ENCODE measurements at regions not wholly inside any gene's neighbourhood (a gene's known extent, or its start where the extent isn't known, plus 50 kb on each side); places are given as distances from the start of the nearest gene placed in this dataset.

DNA sequence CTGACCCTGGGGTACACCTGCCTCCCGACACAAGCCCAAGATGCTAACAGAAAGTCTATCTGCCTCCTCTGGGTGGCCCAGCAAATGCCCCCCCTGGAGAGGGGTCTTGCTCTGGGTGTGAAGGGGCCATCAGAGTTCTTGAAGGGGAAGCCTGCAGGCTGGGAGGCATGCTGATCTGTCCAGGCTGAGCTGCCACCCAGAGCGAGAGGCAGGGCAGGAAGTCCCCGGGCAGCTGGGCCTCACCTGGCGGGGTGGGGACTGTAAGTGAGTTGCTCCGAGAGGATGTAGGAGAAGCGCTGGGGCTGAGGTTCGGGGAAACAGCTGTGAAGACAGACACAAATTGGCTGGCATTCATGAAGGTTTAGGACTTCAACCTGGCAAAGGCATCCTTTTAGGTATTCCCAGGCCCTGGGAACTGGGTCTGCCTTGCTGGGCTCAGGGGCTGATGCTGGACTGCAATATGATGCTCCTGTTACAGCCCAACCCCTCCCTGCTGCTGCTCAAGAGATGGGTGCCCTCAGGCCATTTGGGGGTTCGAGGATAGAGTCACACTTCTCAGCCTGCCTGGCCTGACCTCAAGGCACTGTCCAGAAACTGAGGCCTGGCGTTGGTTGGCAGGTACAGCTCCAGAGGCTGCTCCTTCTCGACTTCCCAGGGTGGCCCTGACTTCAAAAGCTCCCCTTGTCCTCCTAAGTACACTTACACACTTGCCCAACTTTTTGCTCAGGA, 60.2 kb upstream of the LYVE1 start (continued):
- TF ChIP-seq, protein P1, sequence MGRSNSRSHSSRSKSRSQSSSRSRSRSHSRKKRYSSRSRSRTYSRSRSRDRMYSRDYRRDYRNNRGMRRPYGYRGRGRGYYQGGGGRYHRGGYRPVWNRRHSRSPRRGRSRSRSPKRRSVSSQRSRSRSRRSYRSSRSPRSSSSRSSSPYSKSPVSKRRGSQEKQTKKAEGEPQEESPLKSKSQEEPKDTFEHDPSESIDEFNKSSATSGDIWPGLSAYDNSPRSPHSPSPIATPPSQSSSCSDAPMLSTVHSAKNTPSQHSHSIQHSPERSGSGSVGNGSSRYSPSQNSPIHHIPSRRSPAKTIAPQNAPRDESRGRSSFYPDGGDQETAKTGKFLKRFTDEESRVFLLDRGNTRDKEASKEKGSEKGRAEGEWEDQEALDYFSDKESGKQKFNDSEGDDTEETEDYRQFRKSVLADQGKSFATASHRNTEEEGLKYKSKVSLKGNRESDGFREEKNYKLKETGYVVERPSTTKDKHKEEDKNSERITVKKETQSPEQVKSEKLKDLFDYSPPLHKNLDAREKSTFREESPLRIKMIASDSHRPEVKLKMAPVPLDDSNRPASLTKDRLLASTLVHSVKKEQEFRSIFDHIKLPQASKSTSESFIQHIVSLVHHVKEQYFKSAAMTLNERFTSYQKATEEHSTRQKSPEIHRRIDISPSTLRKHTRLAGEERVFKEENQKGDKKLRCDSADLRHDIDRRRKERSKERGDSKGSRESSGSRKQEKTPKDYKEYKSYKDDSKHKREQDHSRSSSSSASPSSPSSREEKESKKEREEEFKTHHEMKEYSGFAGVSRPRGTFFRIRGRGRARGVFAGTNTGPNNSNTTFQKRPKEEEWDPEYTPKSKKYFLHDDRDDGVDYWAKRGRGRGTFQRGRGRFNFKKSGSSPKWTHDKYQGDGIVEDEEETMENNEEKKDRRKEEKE (IDR thresholded peaks at IDR 0.05): no peak
- TF ChIP-seq, protein P2, sequence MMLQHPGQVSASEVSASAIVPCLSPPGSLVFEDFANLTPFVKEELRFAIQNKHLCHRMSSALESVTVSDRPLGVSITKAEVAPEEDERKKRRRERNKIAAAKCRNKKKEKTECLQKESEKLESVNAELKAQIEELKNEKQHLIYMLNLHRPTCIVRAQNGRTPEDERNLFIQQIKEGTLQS (IDR thresholded peaks at IDR 0.05; ENCODE audit: borderline replicate concordance, extremely low read depth, low read depth, low read length): no peak
- TF ChIP-seq IKZF2 (IDR thresholded peaks at IDR 0.05): no peak

- ChIA-PET CTCF (interaction anchor here (8.4 kb wide), 1 partner anchor 25 kb away, joined by 66 read pairs; no protein-coding TSS in a partner anchor), SMC1A (ENCODE audit: uncharacterized antibody, unreplicated experiment) (no interaction called here), RAD21 (ENCODE audit: unreplicated experiment) (interaction anchor here (5.7 kb wide), 1 partner anchor 25 kb away, joined by 34 read pairs; no protein-coding TSS in a partner anchor), POLR2A (no interaction called here)
- Histone ChIP-seq H2AFZ (ENCODE audit: control insufficient read depth, low read depth, low read length) (no peak overlapping the region), H4K20me1 (ENCODE audit: control insufficient read depth, insufficient read depth) (no peaks in the 10 kb centered on the region), H3K4me3 (no peak overlapping the region), H3K27ac (ENCODE audit: control insufficient read depth, insufficient read depth) (no peak overlapping the region), H3K79me2 (ENCODE audit: control insufficient read depth, insufficient read depth, low read length) (no peaks in the 10 kb centered on the region), H3K36me3 (ENCODE audit: control insufficient read depth in 2 of 2, insufficient read depth in 2 of 2, low read length in 1 of 2) (no peaks in the 10 kb centered on the region), H3K4me2 (ENCODE audit: control insufficient read depth, insufficient read depth) (no peak overlapping the region), H3K9me3 (replicated peaks; ENCODE audit: control insufficient read depth, insufficient read depth, low read length) (no peaks in the 10 kb centered on the region), H3K4me1 (ENCODE audit: control insufficient read depth, insufficient read depth, low read length) (no peaks in the 10 kb centered on the region), H3K9ac (ENCODE audit: control insufficient read depth, insufficient read depth, low read length) (no peak overlapping the region), H3K27me3 (replicated peaks in 1 of 2; ENCODE audit: control insufficient read depth in 2 of 2, insufficient read depth in 2 of 2, low read length in 1 of 2) (peaks cover 0 to 2% of the 10 kb centered on the region in 2 experiments; a peak in 3 of 4 replicates)
- no TSS peak for BruUV-seq (replicated peaks)
- 71% methylated on average over 2 of the region's 5 CpGs for WGBS (ENCODE audit: insufficient coverage, insufficient replicate concordance, low lambda C conversion rate, missing lambda C conversion rate)
- DNase-seq (ENCODE audit: low read depth, low spot score) (no peak), ATAC-seq (no peak), FAIRE-seq (no peak)
- intact Hi-C loops (cut with micrococcal nuclease; ENCODE audit: unreplicated experiment) (no loop called here), in situ Hi-C loops (cut with MboI) (loop anchor here (10.0 kb wide), 1 partner anchor 107 kb away; no protein-coding TSS in a partner anchor)
- TF ChIP-seq, protein P3, sequence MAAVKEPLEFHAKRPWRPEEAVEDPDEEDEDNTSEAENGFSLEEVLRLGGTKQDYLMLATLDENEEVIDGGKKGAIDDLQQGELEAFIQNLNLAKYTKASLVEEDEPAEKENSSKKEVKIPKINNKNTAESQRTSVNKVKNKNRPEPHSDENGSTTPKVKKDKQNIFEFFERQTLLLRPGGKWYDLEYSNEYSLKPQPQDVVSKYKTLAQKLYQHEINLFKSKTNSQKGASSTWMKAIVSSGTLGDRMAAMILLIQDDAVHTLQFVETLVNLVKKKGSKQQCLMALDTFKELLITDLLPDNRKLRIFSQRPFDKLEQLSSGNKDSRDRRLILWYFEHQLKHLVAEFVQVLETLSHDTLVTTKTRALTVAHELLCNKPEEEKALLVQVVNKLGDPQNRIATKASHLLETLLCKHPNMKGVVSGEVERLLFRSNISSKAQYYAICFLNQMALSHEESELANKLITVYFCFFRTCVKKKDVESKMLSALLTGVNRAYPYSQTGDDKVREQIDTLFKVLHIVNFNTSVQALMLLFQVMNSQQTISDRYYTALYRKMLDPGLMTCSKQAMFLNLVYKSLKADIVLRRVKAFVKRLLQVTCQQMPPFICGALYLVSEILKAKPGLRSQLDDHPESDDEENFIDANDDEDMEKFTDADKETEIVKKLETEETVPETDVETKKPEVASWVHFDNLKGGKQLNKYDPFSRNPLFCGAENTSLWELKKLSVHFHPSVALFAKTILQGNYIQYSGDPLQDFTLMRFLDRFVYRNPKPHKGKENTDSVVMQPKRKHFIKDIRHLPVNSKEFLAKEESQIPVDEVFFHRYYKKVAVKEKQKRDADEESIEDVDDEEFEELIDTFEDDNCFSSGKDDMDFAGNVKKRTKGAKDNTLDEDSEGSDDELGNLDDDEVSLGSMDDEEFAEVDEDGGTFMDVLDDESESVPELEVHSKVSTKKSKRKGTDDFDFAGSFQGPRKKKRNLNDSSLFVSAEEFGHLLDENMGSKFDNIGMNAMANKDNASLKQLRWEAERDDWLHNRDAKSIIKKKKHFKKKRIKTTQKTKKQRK (IDR thresholded peaks at IDR 0.05; ENCODE audit: low read depth, low read length): no peak
- no peak for TF ChIP-seq MEF2B (IDR thresholded peaks at IDR 0.05; ENCODE audit: partially characterized antibody, poor library complexity, severe bottlenecking)
- TF ChIP-seq KAT2A (conservative IDR thresholded peaks at IDR 0.05; ENCODE audit: control insufficient read depth, low read depth, low read length): no peak
- no peak for TF ChIP-seq ELK1 (IDR thresholded peaks at IDR 0.05; ENCODE audit: low read depth, low read length)
- no peak for TF ChIP-seq POLR2A (IDR thresholded peaks at IDR 0.05; ENCODE audit: low read depth, low read length)
- TF ChIP-seq NRF1 (conservative IDR thresholded peaks at IDR 0.05; ENCODE audit: low read depth, low read length): no peak
- TF ChIP-seq, protein P4, sequence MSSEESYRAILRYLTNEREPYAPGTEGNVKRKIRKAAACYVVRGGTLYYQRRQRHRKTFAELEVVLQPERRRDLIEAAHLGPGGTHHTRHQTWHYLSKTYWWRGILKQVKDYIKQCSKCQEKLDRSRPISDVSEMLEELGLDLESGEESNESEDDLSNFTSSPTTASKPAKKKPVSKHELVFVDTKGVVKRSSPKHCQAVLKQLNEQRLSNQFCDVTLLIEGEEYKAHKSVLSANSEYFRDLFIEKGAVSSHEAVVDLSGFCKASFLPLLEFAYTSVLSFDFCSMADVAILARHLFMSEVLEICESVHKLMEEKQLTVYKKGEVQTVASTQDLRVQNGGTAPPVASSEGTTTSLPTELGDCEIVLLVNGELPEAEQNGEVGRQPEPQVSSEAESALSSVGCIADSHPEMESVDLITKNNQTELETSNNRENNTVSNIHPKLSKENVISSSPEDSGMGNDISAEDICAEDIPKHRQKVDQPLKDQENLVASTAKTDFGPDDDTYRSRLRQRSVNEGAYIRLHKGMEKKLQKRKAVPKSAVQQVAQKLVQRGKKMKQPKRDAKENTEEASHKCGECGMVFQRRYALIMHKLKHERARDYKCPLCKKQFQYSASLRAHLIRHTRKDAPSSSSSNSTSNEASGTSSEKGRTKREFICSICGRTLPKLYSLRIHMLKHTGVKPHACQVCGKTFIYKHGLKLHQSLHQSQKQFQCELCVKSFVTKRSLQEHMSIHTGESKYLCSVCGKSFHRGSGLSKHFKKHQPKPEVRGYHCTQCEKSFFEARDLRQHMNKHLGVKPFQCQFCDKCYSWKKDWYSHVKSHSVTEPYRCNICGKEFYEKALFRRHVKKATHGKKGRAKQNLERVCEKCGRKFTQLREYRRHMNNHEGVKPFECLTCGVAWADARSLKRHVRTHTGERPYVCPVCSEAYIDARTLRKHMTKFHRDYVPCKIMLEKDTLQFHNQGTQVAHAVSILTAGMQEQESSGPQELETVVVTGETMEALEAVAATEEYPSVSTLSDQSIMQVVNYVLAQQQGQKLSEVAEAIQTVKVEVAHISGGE (CRISPR knock-in tag; IDR thresholded peaks at IDR 0.05): no peak
These were observed 59.4 kb upstream of the LYVE1 start for GRCh38 chr11:10627816-10628215.

All from GM12878 (cell line).